GM23338 (cell line): ENCODE measurements at regions not wholly inside any gene's neighbourhood (a gene's known extent, or its start where the extent isn't known, plus 50 kb on each side); places are given as distances from the start of the nearest gene placed in this dataset.

Experiments
- ATAC-seq: fragments of 200-7000 bp; cut with Tn5 transposase; 3 replicates; pipeline ENCODE4 v1.9.1; 2020
- DNase-seq: peaks from one replicate; pipeline ENCODE4 v3.0.0-alpha.2; 2015; ENCODE audit warnings: low spot score
- H2AFZ ChIP-seq: fragments of 200-600 bp; sonication (generic); 2 replicates; pipeline ENCODE4 v1.8.0; 2016; ENCODE audit warnings: antibody characterized with exemption, mild to moderate bottlenecking, moderate library complexity
- H3F3A ChIP-seq: fragments of 200-600 bp; sonication (generic); replicated peaks from 2 replicates; pipeline ENCODE4 v1.8.0; 2017; ENCODE audit warnings: antibody characterized with exemption, mixed run types, low read depth
- H3K27ac ChIP-seq: fragments of 200-600 bp; sonication (generic); 2 replicates; pipeline ENCODE4 v1.6.1; 2016; ENCODE audit warnings: low read depth
- H3K27me3 ChIP-seq: fragments of 200-600 bp; sonication (generic); 2 replicates; pipeline ENCODE4 v1.8.0; 2016; ENCODE audit warnings: mild to moderate bottlenecking, mixed run types, moderate library complexity; ENCODE audit not compliant: insufficient read depth
- H3K36me3 ChIP-seq: fragments of 200-600 bp; sonication (generic); 2 replicates; pipeline ENCODE4 v1.8.0; 2016; ENCODE audit warnings: mild to moderate bottlenecking; ENCODE audit not compliant: insufficient read depth
- H3K4me1 ChIP-seq: fragments of 200-600 bp; sonication (generic); 2 replicates; pipeline ENCODE4 v1.8.0; 2016; ENCODE audit warnings: mild to moderate bottlenecking, moderate library complexity; ENCODE audit not compliant: insufficient read depth
- H3K4me2 ChIP-seq: fragments of 200-600 bp; sonication (generic); 2 replicates; pipeline ENCODE4 v1.7.1; 2017; ENCODE audit warnings: mixed run types
- H3K4me3 ChIP-seq: fragments of 200-600 bp; sonication (generic); 2 replicates; pipeline ENCODE4 v1.6.1; 2016; ENCODE audit warnings: mixed run types
- H3K79me2 ChIP-seq: fragments of 200-600 bp; sonication (generic); replicated peaks from 2 replicates; pipeline ENCODE4 v1.8.0; 2017; ENCODE audit warnings: mild to moderate bottlenecking; ENCODE audit not compliant: insufficient read depth
- H3K9me2 ChIP-seq: fragments of 200-600 bp; sonication (generic); 2 replicates; pipeline ENCODE4 v1.8.0; 2017; ENCODE audit not compliant: insufficient read depth
- H4K20me1 ChIP-seq: fragments of 200-600 bp; sonication (generic); replicated peaks from 2 replicates; pipeline ENCODE4 v1.8.0; 2017; ENCODE audit warnings: mild to moderate bottlenecking; ENCODE audit not compliant: insufficient read depth
- H3K27ac Mint-ChIP-seq: 2 replicates; pipeline ENCODE4 v1.8.0; 2020; ENCODE audit warnings: inconsistent platforms, mild to moderate bottlenecking, moderate library complexity, mixed read lengths
- H3K27me3 Mint-ChIP-seq: 3 replicates; pipeline ENCODE4 v1.8.0; 2022; ENCODE audit warnings: low read depth, mild to moderate bottlenecking, moderate library complexity, mixed read lengths, inconsistent platforms; ENCODE audit not compliant: insufficient read depth, poor library complexity
- H3K36me3 Mint-ChIP-seq: 3 replicates; pipeline ENCODE4 v1.8.0; 2021; ENCODE audit warnings: low read depth, mild to moderate bottlenecking, inconsistent platforms, moderate library complexity, mixed read lengths
- H3K4me1 Mint-ChIP-seq: 3 replicates; pipeline ENCODE4 v1.8.0; 2020; ENCODE audit warnings: mild to moderate bottlenecking, inconsistent platforms, mixed read lengths
- H3K4me3 Mint-ChIP-seq: 3 replicates; pipeline ENCODE4 v1.8.0; 2021; ENCODE audit warnings: moderate library complexity, mild to moderate bottlenecking, inconsistent platforms, mixed read lengths
- H3K9me3 Mint-ChIP-seq: 3 replicates; pipeline ENCODE4 v1.8.0; 2020; ENCODE audit warnings: moderate library complexity, mild to moderate bottlenecking, inconsistent platforms, mixed read lengths
- CREB1 ChIP-seq: fragments of 250-450 bp; sonication (Bioruptor Pico); IDR thresholded peaks from 2 replicates; pipeline ENCODE4 v1.5.0; 2020; ENCODE audit warnings: low read depth, mild to moderate bottlenecking, moderate library complexity
- EZH2phosphoT487 ChIP-seq: fragments of 200-600 bp; sonication (generic); IDR thresholded peaks from one replicate; pipeline ENCODE4 v1.8.1; 2018; ENCODE audit warnings: antibody characterized with exemption; ENCODE audit not compliant: unreplicated experiment
- JUNB ChIP-seq: IDR thresholded peaks from one replicate; pipeline ENCODE4 v1.6.1; 2016; ENCODE audit warnings: antibody characterized with exemption; ENCODE audit not compliant: unreplicated experiment
- NANOG ChIP-seq: IDR thresholded peaks from 2 replicates; pipeline ENCODE4 v1.6.1; 2016; ENCODE audit warnings: antibody characterized with exemption, borderline replicate concordance
- STAT1 ChIP-seq: IDR thresholded peaks from one replicate; pipeline ENCODE4 v1.6.1; 2016; ENCODE audit warnings: antibody characterized with exemption; ENCODE audit not compliant: unreplicated experiment
- ZNF114 ChIP-seq: fragments of 250-450 bp; sonication (Bioruptor Pico); IDR thresholded peaks from 2 replicates; pipeline ENCODE4 v1.5.0; 2020; ENCODE audit warnings: mild to moderate bottlenecking, moderate library complexity
- ZNF331 ChIP-seq: fragments of 250-450 bp; sonication (Bioruptor Pico); IDR thresholded peaks from 2 replicates; pipeline ENCODE4 v1.5.0; 2020; ENCODE audit warnings: low read depth, mild to moderate bottlenecking, moderate library complexity
- TF ChIP-seq, protein P1 (sequence below): IDR thresholded peaks from one replicate; pipeline ENCODE4 v1.6.1; 2018; ENCODE audit warnings: antibody characterized with exemption; ENCODE audit not compliant: unreplicated experiment
- TF ChIP-seq, protein P2 (sequence below), 2 experiments: fragments of 200-600 bp in 1 of 2; sonication (generic) in 1 of 2; conservative IDR thresholded peaks; 2 replicates each; pipeline versions ENCODE4 v1.5.1 to v1.6.1; 2016 to 2017; ENCODE audit warnings: antibody characterized with exemption in 2 of 2, low read depth in 2 of 2, mild to moderate bottlenecking in 2 of 2, moderate library complexity in 1 of 2
- TF ChIP-seq, protein P3 (sequence below): fragments of 250-450 bp; sonication (Bioruptor Pico); IDR thresholded peaks from 2 replicates; pipeline ENCODE4 v1.5.0; 2020; ENCODE audit warnings: mild to moderate bottlenecking, moderate library complexity
- TF ChIP-seq, protein P4 (sequence below): IDR thresholded peaks from 2 replicates; pipeline ENCODE4 v1.6.1; 2016; ENCODE audit warnings: antibody characterized with exemption

DNA sequence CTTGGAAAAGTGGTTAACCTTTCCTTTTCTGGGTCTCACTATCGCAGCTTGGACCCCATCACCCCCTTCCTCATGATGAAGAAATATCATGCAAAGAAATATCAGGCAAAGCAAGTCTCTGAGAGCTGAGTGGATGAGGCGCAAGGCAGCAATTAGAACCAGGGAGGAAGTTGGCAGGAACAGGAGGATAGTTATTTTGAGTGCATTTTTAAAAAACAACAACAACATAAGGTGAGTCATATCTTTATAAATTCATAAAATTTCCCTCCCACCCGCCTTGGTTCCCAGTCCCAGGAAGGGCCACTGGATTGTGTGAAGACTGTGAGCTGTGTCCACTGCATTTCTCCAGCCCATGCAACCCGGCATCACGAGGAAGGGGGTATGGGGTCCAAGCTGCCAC lies 316.9 kb upstream of the TLE3 start:
- Mint-ChIP-seq H3K27ac (no peak overlapping the region), H3K4me1 (peaks cover 8% of the 10 kb centered on the region), H3K36me3 (no peaks in the 10 kb centered on the region), H3K27me3 (peaks cover 2% of the 10 kb centered on the region), H3K9me3 (no peaks in the 10 kb centered on the region), H3K4me3 (no peak overlapping the region)
- Histone ChIP-seq H3K36me3 (no peaks in the 10 kb centered on the region), H3K4me2 (no peak overlapping the region), H3K4me1 (no peaks in the 10 kb centered on the region), H3K9me2 (no peaks in the 10 kb centered on the region), H4K20me1 (no peaks in the 10 kb centered on the region), H2AFZ (no peak overlapping the region), H3F3A (no peaks in the 10 kb centered on the region), H3K79me2 (no peaks in the 10 kb centered on the region), H3K27ac (no peak overlapping the region), H3K4me3 (no peak overlapping the region), H3K27me3 (no peaks in the 10 kb centered on the region)
- ATAC-seq (no peak), DNase-seq (no peak)
- TF ChIP-seq NANOG (no peak), CREB1 (CRISPR knock-in tag) (no peak), STAT1 (no peak), EZH2phosphoT487 (no peak), ZNF114 (CRISPR knock-in tag) (no peak), JUNB (no peak), ZNF331 (CRISPR knock-in tag) (no peak)
- TF ChIP-seq, protein P1, sequence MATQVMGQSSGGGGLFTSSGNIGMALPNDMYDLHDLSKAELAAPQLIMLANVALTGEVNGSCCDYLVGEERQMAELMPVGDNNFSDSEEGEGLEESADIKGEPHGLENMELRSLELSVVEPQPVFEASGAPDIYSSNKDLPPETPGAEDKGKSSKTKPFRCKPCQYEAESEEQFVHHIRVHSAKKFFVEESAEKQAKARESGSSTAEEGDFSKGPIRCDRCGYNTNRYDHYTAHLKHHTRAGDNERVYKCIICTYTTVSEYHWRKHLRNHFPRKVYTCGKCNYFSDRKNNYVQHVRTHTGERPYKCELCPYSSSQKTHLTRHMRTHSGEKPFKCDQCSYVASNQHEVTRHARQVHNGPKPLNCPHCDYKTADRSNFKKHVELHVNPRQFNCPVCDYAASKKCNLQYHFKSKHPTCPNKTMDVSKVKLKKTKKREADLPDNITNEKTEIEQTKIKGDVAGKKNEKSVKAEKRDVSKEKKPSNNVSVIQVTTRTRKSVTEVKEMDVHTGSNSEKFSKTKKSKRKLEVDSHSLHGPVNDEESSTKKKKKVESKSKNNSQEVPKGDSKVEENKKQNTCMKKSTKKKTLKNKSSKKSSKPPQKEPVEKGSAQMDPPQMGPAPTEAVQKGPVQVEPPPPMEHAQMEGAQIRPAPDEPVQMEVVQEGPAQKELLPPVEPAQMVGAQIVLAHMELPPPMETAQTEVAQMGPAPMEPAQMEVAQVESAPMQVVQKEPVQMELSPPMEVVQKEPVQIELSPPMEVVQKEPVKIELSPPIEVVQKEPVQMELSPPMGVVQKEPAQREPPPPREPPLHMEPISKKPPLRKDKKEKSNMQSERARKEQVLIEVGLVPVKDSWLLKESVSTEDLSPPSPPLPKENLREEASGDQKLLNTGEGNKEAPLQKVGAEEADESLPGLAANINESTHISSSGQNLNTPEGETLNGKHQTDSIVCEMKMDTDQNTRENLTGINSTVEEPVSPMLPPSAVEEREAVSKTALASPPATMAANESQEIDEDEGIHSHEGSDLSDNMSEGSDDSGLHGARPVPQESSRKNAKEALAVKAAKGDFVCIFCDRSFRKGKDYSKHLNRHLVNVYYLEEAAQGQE = no peak
- TF ChIP-seq, protein P2, sequence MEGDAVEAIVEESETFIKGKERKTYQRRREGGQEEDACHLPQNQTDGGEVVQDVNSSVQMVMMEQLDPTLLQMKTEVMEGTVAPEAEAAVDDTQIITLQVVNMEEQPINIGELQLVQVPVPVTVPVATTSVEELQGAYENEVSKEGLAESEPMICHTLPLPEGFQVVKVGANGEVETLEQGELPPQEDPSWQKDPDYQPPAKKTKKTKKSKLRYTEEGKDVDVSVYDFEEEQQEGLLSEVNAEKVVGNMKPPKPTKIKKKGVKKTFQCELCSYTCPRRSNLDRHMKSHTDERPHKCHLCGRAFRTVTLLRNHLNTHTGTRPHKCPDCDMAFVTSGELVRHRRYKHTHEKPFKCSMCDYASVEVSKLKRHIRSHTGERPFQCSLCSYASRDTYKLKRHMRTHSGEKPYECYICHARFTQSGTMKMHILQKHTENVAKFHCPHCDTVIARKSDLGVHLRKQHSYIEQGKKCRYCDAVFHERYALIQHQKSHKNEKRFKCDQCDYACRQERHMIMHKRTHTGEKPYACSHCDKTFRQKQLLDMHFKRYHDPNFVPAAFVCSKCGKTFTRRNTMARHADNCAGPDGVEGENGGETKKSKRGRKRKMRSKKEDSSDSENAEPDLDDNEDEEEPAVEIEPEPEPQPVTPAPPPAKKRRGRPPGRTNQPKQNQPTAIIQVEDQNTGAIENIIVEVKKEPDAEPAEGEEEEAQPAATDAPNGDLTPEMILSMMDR (conservative IDR thresholded peaks at IDR 0.05; ENCODE audit: low read depth in 2 of 2) = no peak
- TF ChIP-seq, protein P3, sequence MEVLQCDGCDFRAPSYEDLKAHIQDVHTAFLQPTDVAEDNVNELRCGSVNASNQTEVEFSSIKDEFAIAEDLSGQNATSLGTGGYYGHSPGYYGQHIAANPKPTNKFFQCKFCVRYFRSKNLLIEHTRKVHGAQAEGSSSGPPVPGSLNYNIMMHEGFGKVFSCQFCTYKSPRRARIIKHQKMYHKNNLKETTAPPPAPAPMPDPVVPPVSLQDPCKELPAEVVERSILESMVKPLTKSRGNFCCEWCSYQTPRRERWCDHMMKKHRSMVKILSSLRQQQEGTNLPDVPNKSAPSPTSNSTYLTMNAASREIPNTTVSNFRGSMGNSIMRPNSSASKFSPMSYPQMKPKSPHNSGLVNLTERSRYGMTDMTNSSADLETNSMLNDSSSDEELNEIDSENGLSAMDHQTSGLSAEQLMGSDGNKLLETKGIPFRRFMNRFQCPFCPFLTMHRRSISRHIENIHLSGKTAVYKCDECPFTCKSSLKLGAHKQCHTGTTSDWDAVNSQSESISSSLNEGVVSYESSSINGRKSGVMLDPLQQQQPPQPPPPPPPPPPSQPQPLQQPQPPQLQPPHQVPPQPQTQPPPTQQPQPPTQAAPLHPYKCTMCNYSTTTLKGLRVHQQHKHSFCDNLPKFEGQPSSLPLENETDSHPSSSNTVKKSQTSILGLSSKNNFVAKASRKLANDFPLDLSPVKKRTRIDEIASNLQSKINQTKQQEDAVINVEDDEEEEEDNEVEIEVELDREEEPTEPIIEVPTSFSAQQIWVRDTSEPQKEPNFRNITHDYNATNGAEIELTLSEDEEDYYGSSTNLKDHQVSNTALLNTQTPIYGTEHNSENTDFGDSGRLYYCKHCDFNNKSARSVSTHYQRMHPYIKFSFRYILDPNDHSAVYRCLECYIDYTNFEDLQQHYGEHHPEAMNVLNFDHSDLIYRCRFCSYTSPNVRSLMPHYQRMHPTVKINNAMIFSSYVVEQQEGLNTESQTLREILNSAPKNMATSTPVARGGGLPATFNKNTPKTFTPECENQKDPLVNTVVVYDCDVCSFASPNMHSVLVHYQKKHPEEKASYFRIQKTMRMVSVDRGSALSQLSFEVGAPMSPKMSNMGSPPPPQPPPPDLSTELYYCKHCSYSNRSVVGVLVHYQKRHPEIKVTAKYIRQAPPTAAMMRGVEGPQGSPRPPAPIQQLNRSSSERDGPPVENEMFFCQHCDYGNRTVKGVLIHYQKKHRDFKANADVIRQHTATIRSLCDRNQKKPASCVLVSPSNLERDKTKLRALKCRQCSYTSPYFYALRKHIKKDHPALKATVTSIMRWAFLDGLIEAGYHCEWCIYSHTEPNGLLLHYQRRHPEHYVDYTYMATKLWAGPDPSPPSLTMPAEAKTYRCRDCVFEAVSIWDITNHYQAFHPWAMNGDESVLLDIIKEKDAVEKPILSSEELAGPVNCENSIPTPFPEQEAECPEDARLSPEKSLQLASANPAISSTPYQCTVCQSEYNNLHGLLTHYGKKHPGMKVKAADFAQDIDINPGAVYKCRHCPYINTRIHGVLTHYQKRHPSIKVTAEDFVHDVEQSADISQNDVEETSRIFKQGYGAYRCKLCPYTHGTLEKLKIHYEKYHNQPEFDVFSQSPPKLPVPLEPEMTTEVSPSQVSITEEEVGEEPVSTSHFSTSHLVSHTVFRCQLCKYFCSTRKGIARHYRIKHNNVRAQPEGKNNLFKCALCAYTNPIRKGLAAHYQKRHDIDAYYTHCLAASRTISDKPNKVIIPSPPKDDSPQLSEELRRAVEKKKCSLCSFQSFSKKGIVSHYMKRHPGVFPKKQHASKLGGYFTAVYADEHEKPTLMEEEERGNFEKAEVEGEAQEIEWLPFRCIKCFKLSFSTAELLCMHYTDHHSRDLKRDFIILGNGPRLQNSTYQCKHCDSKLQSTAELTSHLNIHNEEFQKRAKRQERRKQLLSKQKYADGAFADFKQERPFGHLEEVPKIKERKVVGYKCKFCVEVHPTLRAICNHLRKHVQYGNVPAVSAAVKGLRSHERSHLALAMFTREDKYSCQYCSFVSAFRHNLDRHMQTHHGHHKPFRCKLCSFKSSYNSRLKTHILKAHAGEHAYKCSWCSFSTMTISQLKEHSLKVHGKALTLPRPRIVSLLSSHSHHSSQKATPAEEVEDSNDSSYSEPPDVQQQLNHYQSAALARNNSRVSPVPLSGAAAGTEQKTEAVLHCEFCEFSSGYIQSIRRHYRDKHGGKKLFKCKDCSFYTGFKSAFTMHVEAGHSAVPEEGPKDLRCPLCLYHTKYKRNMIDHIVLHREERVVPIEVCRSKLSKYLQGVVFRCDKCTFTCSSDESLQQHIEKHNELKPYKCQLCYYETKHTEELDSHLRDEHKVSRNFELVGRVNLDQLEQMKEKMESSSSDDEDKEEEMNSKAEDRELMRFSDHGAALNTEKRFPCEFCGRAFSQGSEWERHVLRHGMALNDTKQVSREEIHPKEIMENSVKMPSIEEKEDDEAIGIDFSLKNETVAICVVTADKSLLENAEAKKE = no peak
- TF ChIP-seq, protein P4, sequence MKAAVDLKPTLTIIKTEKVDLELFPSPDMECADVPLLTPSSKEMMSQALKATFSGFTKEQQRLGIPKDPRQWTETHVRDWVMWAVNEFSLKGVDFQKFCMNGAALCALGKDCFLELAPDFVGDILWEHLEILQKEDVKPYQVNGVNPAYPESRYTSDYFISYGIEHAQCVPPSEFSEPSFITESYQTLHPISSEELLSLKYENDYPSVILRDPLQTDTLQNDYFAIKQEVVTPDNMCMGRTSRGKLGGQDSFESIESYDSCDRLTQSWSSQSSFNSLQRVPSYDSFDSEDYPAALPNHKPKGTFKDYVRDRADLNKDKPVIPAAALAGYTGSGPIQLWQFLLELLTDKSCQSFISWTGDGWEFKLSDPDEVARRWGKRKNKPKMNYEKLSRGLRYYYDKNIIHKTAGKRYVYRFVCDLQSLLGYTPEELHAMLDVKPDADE = no peak
